ENCODE measurements at regions not wholly inside any gene's neighbourhood (a gene's known extent, or its start where the extent isn't known, plus 50 kb on each side); places are given as distances from the start of the nearest gene placed in this dataset.

GRCh38 chr12:46557539-46558373 lies 185.2 kb upstream of the SLC38A2 start:
- no peaks in the 10 kb centered on the region for H3K9me2 ChIP-seq (ENCODE audit: insufficient read depth, low read length)
- no peaks in the 10 kb centered on the region for H3K36me3 ChIP-seq (ENCODE audit: insufficient read depth, low read length)
- H4K20me1 ChIP-seq (ENCODE audit: insufficient read depth): no peaks in the 10 kb centered on the region
- H3K4me2 ChIP-seq (ENCODE audit: low read length): no peak overlapping the region
- H3K9me3 ChIP-seq (ENCODE audit: low read length): no peaks in the 10 kb centered on the region
- no peak overlapping the region for H2AFZ ChIP-seq (ENCODE audit: low read depth, low read length)
- TF ChIP-seq EZH2 (IDR thresholded peaks at IDR 0.05; ENCODE audit: borderline replicate concordance, insufficient read depth, low read length, poor library complexity, severe bottlenecking): no peak
- TF ChIP-seq TAF1 (IDR thresholded peaks at IDR 0.05; ENCODE audit: low read depth): no peak
- TF ChIP-seq EP300 (conservative IDR thresholded peaks at IDR 0.05; ENCODE audit: poor library complexity, severe bottlenecking): no peak
- no peak for TF ChIP-seq RAD21 (conservative IDR thresholded peaks at IDR 0.05)
- TF ChIP-seq, protein P1, sequence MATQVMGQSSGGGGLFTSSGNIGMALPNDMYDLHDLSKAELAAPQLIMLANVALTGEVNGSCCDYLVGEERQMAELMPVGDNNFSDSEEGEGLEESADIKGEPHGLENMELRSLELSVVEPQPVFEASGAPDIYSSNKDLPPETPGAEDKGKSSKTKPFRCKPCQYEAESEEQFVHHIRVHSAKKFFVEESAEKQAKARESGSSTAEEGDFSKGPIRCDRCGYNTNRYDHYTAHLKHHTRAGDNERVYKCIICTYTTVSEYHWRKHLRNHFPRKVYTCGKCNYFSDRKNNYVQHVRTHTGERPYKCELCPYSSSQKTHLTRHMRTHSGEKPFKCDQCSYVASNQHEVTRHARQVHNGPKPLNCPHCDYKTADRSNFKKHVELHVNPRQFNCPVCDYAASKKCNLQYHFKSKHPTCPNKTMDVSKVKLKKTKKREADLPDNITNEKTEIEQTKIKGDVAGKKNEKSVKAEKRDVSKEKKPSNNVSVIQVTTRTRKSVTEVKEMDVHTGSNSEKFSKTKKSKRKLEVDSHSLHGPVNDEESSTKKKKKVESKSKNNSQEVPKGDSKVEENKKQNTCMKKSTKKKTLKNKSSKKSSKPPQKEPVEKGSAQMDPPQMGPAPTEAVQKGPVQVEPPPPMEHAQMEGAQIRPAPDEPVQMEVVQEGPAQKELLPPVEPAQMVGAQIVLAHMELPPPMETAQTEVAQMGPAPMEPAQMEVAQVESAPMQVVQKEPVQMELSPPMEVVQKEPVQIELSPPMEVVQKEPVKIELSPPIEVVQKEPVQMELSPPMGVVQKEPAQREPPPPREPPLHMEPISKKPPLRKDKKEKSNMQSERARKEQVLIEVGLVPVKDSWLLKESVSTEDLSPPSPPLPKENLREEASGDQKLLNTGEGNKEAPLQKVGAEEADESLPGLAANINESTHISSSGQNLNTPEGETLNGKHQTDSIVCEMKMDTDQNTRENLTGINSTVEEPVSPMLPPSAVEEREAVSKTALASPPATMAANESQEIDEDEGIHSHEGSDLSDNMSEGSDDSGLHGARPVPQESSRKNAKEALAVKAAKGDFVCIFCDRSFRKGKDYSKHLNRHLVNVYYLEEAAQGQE (IDR thresholded peaks at IDR 0.05; ENCODE audit: borderline replicate concordance): no peak
- TF ChIP-seq MXI1 (conservative IDR thresholded peaks at IDR 0.05; ENCODE audit: poor library complexity, severe bottlenecking): no peak
- TF ChIP-seq SMC3 (conservative IDR thresholded peaks at IDR 0.05; ENCODE audit: poor library complexity): no peak
- TF ChIP-seq, protein P2, sequence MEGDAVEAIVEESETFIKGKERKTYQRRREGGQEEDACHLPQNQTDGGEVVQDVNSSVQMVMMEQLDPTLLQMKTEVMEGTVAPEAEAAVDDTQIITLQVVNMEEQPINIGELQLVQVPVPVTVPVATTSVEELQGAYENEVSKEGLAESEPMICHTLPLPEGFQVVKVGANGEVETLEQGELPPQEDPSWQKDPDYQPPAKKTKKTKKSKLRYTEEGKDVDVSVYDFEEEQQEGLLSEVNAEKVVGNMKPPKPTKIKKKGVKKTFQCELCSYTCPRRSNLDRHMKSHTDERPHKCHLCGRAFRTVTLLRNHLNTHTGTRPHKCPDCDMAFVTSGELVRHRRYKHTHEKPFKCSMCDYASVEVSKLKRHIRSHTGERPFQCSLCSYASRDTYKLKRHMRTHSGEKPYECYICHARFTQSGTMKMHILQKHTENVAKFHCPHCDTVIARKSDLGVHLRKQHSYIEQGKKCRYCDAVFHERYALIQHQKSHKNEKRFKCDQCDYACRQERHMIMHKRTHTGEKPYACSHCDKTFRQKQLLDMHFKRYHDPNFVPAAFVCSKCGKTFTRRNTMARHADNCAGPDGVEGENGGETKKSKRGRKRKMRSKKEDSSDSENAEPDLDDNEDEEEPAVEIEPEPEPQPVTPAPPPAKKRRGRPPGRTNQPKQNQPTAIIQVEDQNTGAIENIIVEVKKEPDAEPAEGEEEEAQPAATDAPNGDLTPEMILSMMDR (IDR thresholded peaks at IDR 0.05; ENCODE audit: poor library complexity, severe bottlenecking): no peak
- TF ChIP-seq POLR2AphosphoS5 (IDR thresholded peaks at IDR 0.05): no peak
- no peak overlapping the region for H3K9ac ChIP-seq (ENCODE audit: low read length)
- H3K27ac ChIP-seq (ENCODE audit: low read length): no peak overlapping the region
- H3F3A ChIP-seq (ENCODE audit: insufficient read depth, low read length, poor library complexity, severe bottlenecking): no peaks in the 10 kb centered on the region
- H3K4me3 ChIP-seq (ENCODE audit: low read length): no peak overlapping the region
- H3K27me3 ChIP-seq (ENCODE audit: insufficient read depth, low read depth, low read length): no peaks in the 10 kb centered on the region
- no peaks in the 10 kb centered on the region for H3K79me2 ChIP-seq (replicated peaks; ENCODE audit: insufficient read depth, low read length)

GRCh38 chr12:46556819-46557524 lies 184.4 kb upstream of the SLC38A2 start:
- H3K79me2 ChIP-seq (replicated peaks; ENCODE audit: insufficient read depth, low read length): no peaks in the 10 kb centered on the region
- TF ChIP-seq EP300 (conservative IDR thresholded peaks at IDR 0.05; ENCODE audit: poor library complexity, severe bottlenecking) (no peak), RAD21 (conservative IDR thresholded peaks at IDR 0.05) (no peak), EZH2 (IDR thresholded peaks at IDR 0.05; ENCODE audit: borderline replicate concordance, insufficient read depth, low read length, poor library complexity, severe bottlenecking) (no peak), POLR2AphosphoS5 (IDR thresholded peaks at IDR 0.05) (no peak), MXI1 (conservative IDR thresholded peaks at IDR 0.05; ENCODE audit: poor library complexity, severe bottlenecking) (no peak), SMC3 (conservative IDR thresholded peaks at IDR 0.05; ENCODE audit: poor library complexity) (no peak), TAF1 (IDR thresholded peaks at IDR 0.05; ENCODE audit: low read depth) (no peak)
- TF ChIP-seq, protein P2 (IDR thresholded peaks at IDR 0.05; ENCODE audit: poor library complexity, severe bottlenecking): no peak
- TF ChIP-seq, protein P1 (IDR thresholded peaks at IDR 0.05; ENCODE audit: borderline replicate concordance): no peak
- no peaks in the 10 kb centered on the region for H4K20me1 ChIP-seq (ENCODE audit: insufficient read depth)
- no peaks in the 10 kb centered on the region for H3K9me3 ChIP-seq (ENCODE audit: low read length)
- no peak overlapping the region for H3K4me2 ChIP-seq (ENCODE audit: low read length)
- H3K27me3 ChIP-seq (ENCODE audit: insufficient read depth, low read depth, low read length): no peaks in the 10 kb centered on the region
- no peak overlapping the region for H3K4me3 ChIP-seq (ENCODE audit: low read length)
- H3K9ac ChIP-seq (ENCODE audit: low read length): no peak overlapping the region
- H2AFZ ChIP-seq (ENCODE audit: low read depth, low read length): no peak overlapping the region
- no peaks in the 10 kb centered on the region for H3K36me3 ChIP-seq (ENCODE audit: insufficient read depth, low read length)
- H3F3A ChIP-seq (ENCODE audit: insufficient read depth, low read length, poor library complexity, severe bottlenecking): no peaks in the 10 kb centered on the region
- H3K9me2 ChIP-seq (ENCODE audit: insufficient read depth, low read length): no peaks in the 10 kb centered on the region
- no peak overlapping the region for H3K27ac ChIP-seq (ENCODE audit: low read length)
